IMR-90 (cell line): ENCODE measurements at regions not wholly inside any gene's neighbourhood (a gene's known extent, or its start where the extent isn't known, plus 50 kb on each side); places are given as distances from the start of the nearest gene placed in this dataset.

Source experiments
- ATAC-seq: fragments of 200-7000 bp; cut with Tn5 transposase; 2 replicates; pipeline ENCODE4 v1.9.1; 2020; ENCODE audit warnings: low read depth, mild to moderate bottlenecking, moderate library complexity
- BruUV-seq: library from RNA; stranded (reverse); fragments of 400-500 nt; replicated peaks from 2 replicates; lab custom pipeline; 2021; lab: Mats Ljungman, UMichigan
- CTCF ChIA-PET: fragments of 300-600 bp; formaldehyde crosslinking; extraction: SDS; loops from one replicate; lab custom pipeline; 2021; ENCODE audit warnings: antibody characterized with exemption; lab: Yijun Ruan, JAX
- POLR2A ChIA-PET: fragments of 300-600 bp; sonication (Branson Sonifier 250); formaldehyde crosslinking; loops from one replicate; lab custom pipeline; 2022; ENCODE audit warnings: antibody characterized with exemption; ENCODE audit not compliant: unreplicated experiment; lab: Charles Lee
- DNase-seq: peaks from one replicate; pipeline ENCODE4 v3.0.0; 2013
- H2AFZ ChIP-seq: replicated peaks from 2 replicates; pipeline ENCODE3; 2013; ENCODE audit warnings: low read length, mild to moderate bottlenecking; ENCODE audit not compliant: poor library complexity
- H2AK5ac ChIP-seq: 2 replicates; pipeline ENCODE4 v1.6.1; 2013; ENCODE audit warnings: low read depth, low read length, inconsistent platforms
- H2AK9ac ChIP-seq: replicated peaks from 2 replicates; pipeline ENCODE3; 2013; ENCODE audit warnings: mild to moderate bottlenecking, low read depth, low read length, moderate library complexity; ENCODE audit not compliant: poor library complexity
- H2BK120ac ChIP-seq: 2 replicates; pipeline ENCODE4 v1.6.1; 2013; ENCODE audit warnings: low read depth, low read length, inconsistent platforms
- H2BK15ac ChIP-seq: 3 replicates; pipeline ENCODE4 v1.6.1; 2013; ENCODE audit warnings: low read depth, low read length, inconsistent platforms
- H2BK20ac ChIP-seq: 2 replicates; pipeline ENCODE4 v1.6.1; 2013; ENCODE audit warnings: low read depth, mild to moderate bottlenecking, inconsistent platforms, low read length, moderate library complexity
- H2BK5ac ChIP-seq: 2 replicates; pipeline ENCODE4 v1.6.1; 2013; ENCODE audit warnings: mild to moderate bottlenecking, low read depth, low read length, inconsistent platforms; ENCODE audit not compliant: poor library complexity, severe bottlenecking
- H3K14ac ChIP-seq: replicated peaks from 2 replicates; pipeline ENCODE4 v1.6.1; 2013; ENCODE audit warnings: low read depth, low read length, inconsistent platforms
- H3K18ac ChIP-seq: 2 replicates; pipeline ENCODE4 v1.6.1; 2013; ENCODE audit warnings: low read depth, low read length, control low read depth
- H3K23ac ChIP-seq: 2 replicates; pipeline ENCODE4 v1.6.1; 2013; ENCODE audit warnings: low read depth, low read length, inconsistent platforms
- H3K27ac ChIP-seq: 2 replicates; pipeline ENCODE4 v1.5.1; 2013; ENCODE audit warnings: mild to moderate bottlenecking, control low read depth, low read length; ENCODE audit not compliant: insufficient read depth
- H3K27me3 ChIP-seq: 2 replicates; pipeline ENCODE4 v1.6.1; 2013; ENCODE audit warnings: low read length; ENCODE audit not compliant: control insufficient read depth, insufficient read depth
- H3K36me3 ChIP-seq: 2 replicates; pipeline ENCODE4 v1.6.1; 2013; ENCODE audit warnings: low read length, mixed read lengths; ENCODE audit not compliant: control insufficient read depth, insufficient read depth
- H3K4ac ChIP-seq: 2 replicates; pipeline ENCODE4 v1.6.1; 2013; ENCODE audit warnings: low read depth, low read length, inconsistent platforms
- H3K4me1 ChIP-seq: 2 replicates; pipeline ENCODE4 v1.6.1; 2013; ENCODE audit warnings: low read length, mixed read lengths; ENCODE audit not compliant: control insufficient read depth, insufficient read depth
- H3K4me2 ChIP-seq: 2 replicates; pipeline ENCODE4 v1.6.1; 2013; ENCODE audit warnings: low read depth, mild to moderate bottlenecking, control low read depth, low read length, moderate library complexity
- H3K4me3 ChIP-seq: 2 replicates; pipeline ENCODE4 v1.5.1; 2013; ENCODE audit warnings: low read depth, mild to moderate bottlenecking, control low read depth, low read length, moderate library complexity; ENCODE audit not compliant: insufficient read depth
- H3K56ac ChIP-seq: 2 replicates; pipeline ENCODE4 v1.6.1; 2013; ENCODE audit warnings: low read length, inconsistent platforms; ENCODE audit not compliant: insufficient read depth; ENCODE audit errors: extremely low read depth
- H3K79me1 ChIP-seq, 2 experiments: 2 replicates each; pipeline ENCODE4 v1.6.1; 2013; ENCODE audit warnings: low read length in 2 of 2, inconsistent platforms in 1 of 2, low read depth in 1 of 2
- H3K9ac ChIP-seq: 2 replicates; pipeline ENCODE4 v1.6.1; 2013; ENCODE audit warnings: low read depth, low read length, control low read depth
- H3K9me1 ChIP-seq: 2 replicates; pipeline ENCODE4 v1.6.1; 2013; ENCODE audit warnings: low read length, inconsistent platforms; ENCODE audit not compliant: insufficient read depth
- H3K9me3 ChIP-seq: 2 replicates; pipeline ENCODE4 v1.6.1; 2013; ENCODE audit warnings: low read length; ENCODE audit not compliant: control insufficient read depth, insufficient read depth
- H4K20me1 ChIP-seq: 2 replicates; pipeline ENCODE4 v1.6.1; 2013; ENCODE audit warnings: low read length, inconsistent platforms; ENCODE audit not compliant: insufficient read depth
- H4K5ac ChIP-seq: 2 replicates; pipeline ENCODE4 v1.6.1; 2013; ENCODE audit warnings: mild to moderate bottlenecking, low read depth, low read length, control low read depth
- H4K8ac ChIP-seq, 2 experiments: 2 replicates each; pipeline ENCODE4 v1.6.1; 2013; ENCODE audit warnings: low read depth in 2 of 2, low read length in 2 of 2, control low read depth in 1 of 2, inconsistent platforms in 1 of 2
- H4K91ac ChIP-seq: 2 replicates; pipeline ENCODE4 v1.6.1; 2013; ENCODE audit warnings: low read depth, low read length, inconsistent platforms; ENCODE audit not compliant: insufficient read depth
- BHLHE40 ChIP-seq: fragments of 150-350 bp; IDR thresholded peaks from 2 replicates; pipeline ENCODE4 v1.6.1; 2016; ENCODE audit warnings: mild to moderate bottlenecking, low read depth, low read length
- MXI1 ChIP-seq: IDR thresholded peaks from 2 replicates; pipeline ENCODE4 v1.6.1; 2012; ENCODE audit warnings: low read depth, mild to moderate bottlenecking, low read length, moderate library complexity, borderline replicate concordance
- RCOR1 ChIP-seq: IDR thresholded peaks from 2 replicates; pipeline ENCODE4 v1.6.1; 2012; ENCODE audit warnings: mild to moderate bottlenecking, low read length, improper control_type of control experiment; ENCODE audit not compliant: insufficient replicate concordance
- WGBS, 2 experiments: methylation state at CpG; one replicate each; pipeline versions ENCODE4 v1.1.5 to v1.1.7; 2013; ENCODE audit warnings: missing lambda C conversion rate in 2 of 2; ENCODE audit not compliant: insufficient read length in 1 of 2; ENCODE audit errors: extremely low coverage in 2 of 2; 5-methylcytosine and 5-hydroxymethylcytosine counted together
- dilution Hi-C: fragments of 300-500 bp; cut with HindIII; formaldehyde crosslinking; loops from one replicate; pipeline ENCODE4 v1.14.3; 2018; ENCODE audit warnings: low sequenced_read_pairs; ENCODE audit not compliant: unreplicated experiment
- in situ Hi-C: fragments of 300-500 bp; cut with MboI; formaldehyde crosslinking; loops from 3 replicates; pipeline ENCODE4 v1.14.3; 2019; ENCODE audit warnings: low sequenced_read_pairs, inconsistent platforms, mixed read lengths
- intact Hi-C: fragments of 100-400 bp; cut with micrococcal nuclease; formaldehyde crosslinking; loops from 2 replicates; pipeline ENCODE4 v1.10.0; 2022

DNA sequence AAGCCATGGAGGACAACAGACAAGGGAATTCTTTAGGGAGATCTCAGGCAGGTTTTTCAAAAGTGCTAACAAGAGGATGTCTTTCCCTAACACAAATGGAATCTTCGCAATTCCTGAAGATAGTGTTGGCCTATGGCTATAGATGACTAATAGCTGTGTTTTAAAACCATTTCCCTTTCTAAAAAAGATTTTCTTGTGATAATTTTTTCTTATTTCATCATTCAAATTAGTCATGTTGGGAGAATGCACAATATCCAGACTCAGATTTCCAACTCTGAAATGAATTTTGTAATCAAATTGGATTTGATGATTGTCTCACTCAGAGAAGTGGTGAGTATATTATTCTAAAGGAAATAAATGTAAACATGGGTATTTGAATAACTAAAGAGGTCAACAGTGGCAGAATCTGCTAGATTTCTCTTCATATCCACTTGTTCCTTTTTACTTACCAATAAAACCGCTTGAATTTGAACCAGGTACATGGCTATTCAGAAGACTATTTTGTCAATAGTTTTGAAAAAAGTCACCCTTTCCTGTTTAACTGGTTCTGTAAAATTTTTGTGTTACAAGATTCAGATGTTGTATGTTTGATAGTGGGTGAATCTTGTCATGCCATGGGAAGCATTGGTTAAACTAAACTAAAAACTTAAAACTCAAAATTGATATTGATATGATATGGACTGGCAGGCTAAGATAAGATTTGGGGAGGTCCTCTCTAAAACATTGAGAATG lies 1223.7 kb upstream of the EYS start:
- no peak overlapping the region for H2BK15ac ChIP-seq
- no peak overlapping the region for H2BK5ac ChIP-seq
- no peak overlapping the region for H3K18ac ChIP-seq
- POLR2A ChIA-PET, result no interaction called here
- in situ Hi-C loops, result no loop called here
- no peak overlapping the region for H3K4ac ChIP-seq
- H3K27ac ChIP-seq, result no peak overlapping the region
- no peak overlapping the region for H3K4me3 ChIP-seq
- dilution Hi-C loops, result no loop called here
- no peak overlapping the region for H3K9ac ChIP-seq
- no CpG with 5 or more reads among the region's 2 CpGs for WGBS, 2 experiments
- TF ChIP-seq MXI1 (no peak), BHLHE40 (no peak), RCOR1 (no peak)
- no peaks in the 10 kb centered on the region for H3K4me1 ChIP-seq
- DNase-seq, result peak; percentile 12
- H3K23ac ChIP-seq, result no peak overlapping the region
- H4K5ac ChIP-seq, result no peak overlapping the region
- no peak overlapping the region for H2AK5ac ChIP-seq
- no peak overlapping the region for H2BK120ac ChIP-seq
- H2BK20ac ChIP-seq, result no peak overlapping the region
- no peak overlapping the region for H3K56ac ChIP-seq
- H2AFZ ChIP-seq, result no peak overlapping the region
- H4K91ac ChIP-seq, result no peak overlapping the region
- BruUV-seq, result no TSS peak
- no peak for ATAC-seq
- H3K9me1 ChIP-seq, result no peaks in the 10 kb centered on the region
- no peaks in the 10 kb centered on the region for H4K20me1 ChIP-seq
- no peak overlapping the region for H4K8ac ChIP-seq
- H3K27me3 ChIP-seq, result no peaks in the 10 kb centered on the region
- H3K79me1 ChIP-seq, result no peaks in the 10 kb centered on the region
- intact Hi-C loops, result no loop called here
- H3K14ac ChIP-seq, result no peak overlapping the region
- no peak overlapping the region for H3K4me2 ChIP-seq
- peaks cover 3% of the 10 kb centered on the region; the same call in 1 of the 2 replicates for H3K9me3 ChIP-seq
- no peak overlapping the region for H2AK9ac ChIP-seq
- H3K36me3 ChIP-seq, result no peaks in the 10 kb centered on the region
- CTCF ChIA-PET, result no interaction called here
